ENCODE measurements at regions not wholly inside any gene's neighbourhood (a gene's known extent, or its start where the extent isn't known, plus 50 kb on each side); places are given as distances from the start of the nearest gene placed in this dataset.
A peak's percentile ranks its signal among the peaks of the same experiment; 100 is the strongest.
"Not testable (repeated sequence)": the region's sequence is repeated elsewhere in the genome, so short reads cannot be mapped to it uniquely, and the experiment has no call there.

DNA sequence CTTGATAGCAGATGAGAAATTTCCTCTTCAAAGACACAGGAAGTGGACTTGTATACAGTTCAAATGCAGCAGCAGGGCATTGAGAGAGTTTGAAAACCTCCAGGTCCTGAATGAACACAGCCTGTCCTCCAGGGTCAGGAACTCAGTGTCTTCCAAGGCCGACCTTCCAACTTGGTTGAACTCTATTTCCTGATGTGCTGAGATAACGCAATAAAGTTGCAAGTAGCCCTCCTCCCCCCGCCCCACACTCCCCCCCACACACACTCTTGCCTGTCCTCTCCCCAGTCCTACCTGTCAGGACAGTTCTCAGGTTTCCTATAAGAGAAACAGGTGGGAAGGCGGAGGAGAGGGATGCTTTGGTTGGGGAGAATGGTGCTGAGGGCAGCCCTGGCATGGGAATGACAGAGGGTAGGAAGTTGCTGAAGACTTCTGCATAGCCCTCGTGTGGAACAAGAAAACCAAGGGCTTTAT is 90.0 kb downstream of the CCDC71L start:
- H3K27ac ChIP-seq (ENCODE audit: insufficient read depth, low read depth, low read length, poor library complexity, severe bottlenecking): no peak overlapping the region
- 83 to 87% methylated on average over 5 of the region's 5 CpGs for WGBS, 2 experiments
- H3K9me3 ChIP-seq (ENCODE audit: control insufficient read depth, low read length): no peaks in the 10 kb centered on the region
- no peaks in the 10 kb centered on the region for H3K27me3 ChIP-seq (ENCODE audit: control insufficient read depth, insufficient read depth, low read length, poor library complexity, severe bottlenecking)
- H3K4me3 ChIP-seq (ENCODE audit: insufficient read depth, low read depth, low read length): no peak overlapping the region
- H3K4me1 ChIP-seq (ENCODE audit: control insufficient read depth, insufficient read depth, low read length): no peaks in the 10 kb centered on the region
- no peaks in the 10 kb centered on the region for H3K36me3 ChIP-seq (ENCODE audit: control insufficient read depth, insufficient read depth, low read length)

DNA sequence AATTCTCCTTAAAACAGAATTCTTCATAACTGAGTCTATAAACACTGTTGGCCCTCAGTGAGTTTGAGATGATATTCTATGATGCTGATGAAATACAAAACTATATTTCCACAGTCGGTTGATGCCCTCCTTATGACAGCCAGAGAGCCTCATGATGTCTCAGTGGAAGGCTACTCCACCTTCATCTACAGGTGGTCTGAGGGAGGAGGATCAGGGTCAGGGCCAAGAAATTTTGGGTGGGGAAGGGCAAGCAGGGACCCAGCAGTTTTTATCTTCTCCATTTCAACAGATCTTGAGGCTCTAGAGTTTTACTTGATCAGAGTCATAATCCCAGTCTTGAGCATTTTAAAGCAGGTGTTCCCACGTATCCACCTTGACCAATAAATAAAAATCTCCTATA is 90.8 kb downstream of the CCDC71L start:
- no peaks in the 10 kb centered on the region for H3K27me3 ChIP-seq (ENCODE audit: control insufficient read depth, insufficient read depth, low read length, poor library complexity, severe bottlenecking)
- H3K36me3 ChIP-seq (ENCODE audit: control insufficient read depth, insufficient read depth, low read length): no peaks in the 10 kb centered on the region
- whole genome bisulfite sequencing, 2 experiments: 90 to 100% methylated on average over 2 of the region's 2 CpGs
- no peaks in the 10 kb centered on the region for H3K4me1 ChIP-seq (ENCODE audit: control insufficient read depth, insufficient read depth, low read length)
- H3K9me3 ChIP-seq (ENCODE audit: control insufficient read depth, low read length): no peaks in the 10 kb centered on the region
- H3K4me3 ChIP-seq (ENCODE audit: insufficient read depth, low read depth, low read length): no peak overlapping the region
- H3K27ac ChIP-seq (ENCODE audit: insufficient read depth, low read depth, low read length, poor library complexity, severe bottlenecking): no peak overlapping the region

DNA sequence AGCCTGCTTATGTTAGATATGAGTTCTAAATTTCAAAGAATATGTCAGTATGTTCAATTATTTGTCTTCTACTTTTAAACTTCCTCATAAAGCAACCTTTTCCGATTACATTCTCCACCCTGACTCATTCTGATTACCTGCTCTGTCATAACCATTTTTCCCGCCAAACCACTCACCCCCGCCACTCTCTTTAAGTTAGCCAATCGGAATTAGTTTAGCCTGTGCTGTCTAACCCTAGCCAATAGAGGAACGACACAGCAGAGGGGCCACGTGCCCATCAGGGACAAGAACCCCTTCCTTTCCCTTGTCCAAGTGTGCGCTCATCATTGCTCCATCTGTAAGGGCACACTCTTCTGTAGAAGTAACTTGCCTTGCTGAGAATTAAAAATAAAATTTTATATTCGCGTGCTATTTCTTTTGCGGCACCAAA is 91.4 kb downstream of the CCDC71L start:
- no peaks in the 10 kb centered on the region for H3K36me3 ChIP-seq (ENCODE audit: control insufficient read depth, insufficient read depth, low read length)
- no peaks in the 10 kb centered on the region for H3K9me3 ChIP-seq (ENCODE audit: control insufficient read depth, low read length)
- WGBS, 2 experiments: 89 to 96% methylated on average over 10 of the region's 10 CpGs
- no peak overlapping the region for H3K27ac ChIP-seq (ENCODE audit: insufficient read depth, low read depth, low read length, poor library complexity, severe bottlenecking)
- no peaks in the 10 kb centered on the region for H3K4me1 ChIP-seq (ENCODE audit: control insufficient read depth, insufficient read depth, low read length)
- H3K4me3 ChIP-seq (ENCODE audit: insufficient read depth, low read depth, low read length): no peak overlapping the region
- no peaks in the 10 kb centered on the region for H3K27me3 ChIP-seq (ENCODE audit: control insufficient read depth, insufficient read depth, low read length, poor library complexity, severe bottlenecking)

DNA sequence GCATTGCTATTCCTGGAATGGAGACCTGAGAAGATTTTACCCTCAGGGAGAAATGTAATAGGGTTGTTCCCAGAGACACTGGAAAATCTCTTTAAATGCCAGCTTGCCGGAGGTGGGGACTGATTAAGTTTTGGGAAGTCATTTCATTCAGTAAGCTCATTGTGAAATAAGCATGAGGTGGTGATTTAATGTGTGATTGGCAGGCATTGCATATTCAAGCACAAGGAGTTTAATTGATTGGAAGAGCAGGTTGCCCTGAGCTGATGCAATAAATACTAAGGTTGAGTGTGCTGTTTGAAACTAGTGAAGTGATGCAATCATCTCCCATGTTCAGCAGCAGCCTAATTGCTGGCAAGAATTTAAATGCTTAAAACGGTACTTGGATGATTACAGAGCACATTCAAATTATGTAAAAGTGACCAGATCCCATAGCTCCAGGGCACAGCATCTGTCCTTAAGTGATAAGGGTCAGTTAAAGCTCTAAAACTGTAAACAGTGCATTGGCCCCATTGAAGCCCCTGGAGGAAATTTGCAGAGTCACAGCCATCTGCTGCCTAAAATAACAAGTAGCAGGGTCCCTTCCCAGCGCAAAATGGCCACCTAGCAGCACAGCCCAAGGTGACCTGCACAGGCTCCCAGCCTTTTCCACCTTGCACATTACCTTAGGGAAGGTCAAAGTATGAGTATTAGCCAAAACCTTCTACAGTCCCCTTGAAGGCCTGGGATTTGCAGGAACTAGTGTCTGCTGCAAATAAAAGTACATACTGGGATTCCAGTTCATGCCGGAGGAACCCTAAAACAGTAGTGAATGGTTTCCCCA is 92.1 kb downstream of the CCDC71L start:
- Histone ChIP-seq H3K9me3 (ENCODE audit: control insufficient read depth, low read length) (no peaks in the 10 kb centered on the region), H3K4me3 (ENCODE audit: insufficient read depth, low read depth, low read length) (no peak overlapping the region), H3K4me1 (ENCODE audit: control insufficient read depth, insufficient read depth, low read length) (no peaks in the 10 kb centered on the region), H3K27ac (ENCODE audit: insufficient read depth, low read depth, low read length, poor library complexity, severe bottlenecking) (peak overlapping the region; percentile 72), H3K36me3 (ENCODE audit: control insufficient read depth, insufficient read depth, low read length) (no peaks in the 10 kb centered on the region), H3K27me3 (ENCODE audit: control insufficient read depth, insufficient read depth, low read length, poor library complexity, severe bottlenecking) (no peaks in the 10 kb centered on the region)
- 81 to 84% methylated on average over 4 of the region's 4 CpGs for WGBS, 2 experiments

- Histone ChIP-seq H3K9me3 (ENCODE audit: control insufficient read depth, low read length) (no peaks in the 10 kb centered on the region), H3K36me3 (ENCODE audit: control insufficient read depth, insufficient read depth, low read length) (no peaks in the 10 kb centered on the region), H3K27me3 (ENCODE audit: control insufficient read depth, insufficient read depth, low read length, poor library complexity, severe bottlenecking) (no peaks in the 10 kb centered on the region), H3K4me1 (ENCODE audit: control insufficient read depth, insufficient read depth, low read length) (no peaks in the 10 kb centered on the region), H3K4me3 (ENCODE audit: insufficient read depth, low read depth, low read length) (no peak overlapping the region), H3K27ac (ENCODE audit: insufficient read depth, low read depth, low read length, poor library complexity, severe bottlenecking) (peak overlapping the region; percentile 72)
- WGBS, 2 experiments: 67 to 92% methylated on average over 1 to 2 of the region's 2 CpGs
Measured at GRCh38 chr7:106568002-106568679, 92.8 kb downstream of the CCDC71L start.

DNA sequence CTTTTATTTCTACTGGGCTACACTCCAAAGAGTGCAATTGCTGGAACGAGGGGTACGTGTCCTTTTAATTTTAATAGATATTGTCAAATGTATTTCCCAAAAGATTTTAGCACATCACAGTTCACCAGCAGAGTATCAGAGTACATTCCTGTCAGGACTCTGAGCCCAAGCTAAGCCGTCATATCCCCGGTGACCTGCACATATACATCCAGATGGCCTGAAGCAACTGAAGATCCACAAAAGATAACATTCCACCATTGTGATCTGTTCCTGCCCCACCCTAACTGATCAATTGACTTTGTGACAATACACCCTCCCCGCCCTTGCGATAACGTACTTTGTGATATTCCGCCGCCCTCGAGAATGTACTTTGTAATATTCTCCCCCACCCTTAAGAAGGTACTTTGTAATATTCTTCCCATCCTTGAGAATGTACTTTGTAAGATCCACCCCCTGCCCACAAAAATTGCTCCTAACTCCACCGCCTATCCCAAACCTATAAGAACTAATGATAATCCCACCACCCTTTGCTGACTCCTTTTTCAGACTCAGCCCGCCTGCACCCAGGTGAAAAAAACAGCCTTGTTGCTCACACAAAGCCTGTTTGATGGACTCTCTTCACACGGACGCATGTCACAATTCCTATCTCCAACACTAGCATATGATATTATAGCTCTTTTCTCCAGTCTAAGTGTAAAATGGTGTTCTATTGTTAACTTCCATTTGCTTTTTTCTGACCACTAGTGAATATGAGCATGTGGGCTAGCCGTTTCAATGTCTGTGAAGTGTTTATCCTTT is 93.6 kb downstream of the CCDC71L start:
- H3K36me3 ChIP-seq (ENCODE audit: control insufficient read depth, insufficient read depth, low read length); H3K4me1 ChIP-seq (ENCODE audit: control insufficient read depth, insufficient read depth, low read length); H3K27me3 ChIP-seq (ENCODE audit: control insufficient read depth, insufficient read depth, low read length, poor library complexity, severe bottlenecking); H3K9me3 ChIP-seq (ENCODE audit: control insufficient read depth, low read length); H3K27ac ChIP-seq (ENCODE audit: insufficient read depth, low read depth, low read length, poor library complexity, severe bottlenecking); H3K4me3 ChIP-seq (ENCODE audit: insufficient read depth, low read depth, low read length): not testable (repeated sequence)
- WGBS, 2 experiments: 92 to 95% methylated on average over 13 to 15 of the region's 15 CpGs

DNA sequence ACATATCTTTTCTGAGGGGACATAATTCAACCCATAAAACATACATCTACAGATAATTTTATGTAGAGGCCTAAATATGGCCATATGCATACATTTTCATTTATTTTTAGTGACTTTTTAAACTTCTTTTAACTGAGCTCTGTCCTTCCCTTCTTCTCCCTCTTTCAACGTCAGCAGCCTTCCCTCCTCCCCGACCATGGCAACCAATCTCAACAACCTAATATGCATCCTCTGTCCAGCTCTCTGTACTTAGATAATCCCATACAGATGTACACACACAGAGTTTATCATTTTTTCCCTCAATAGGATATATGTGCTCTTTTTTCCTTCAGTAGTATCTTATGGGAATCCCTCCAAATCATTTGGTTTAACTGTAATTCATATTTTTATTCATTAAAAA is 94.3 kb downstream of the CCDC71L start:
- Histone ChIP-seq H3K27me3 (ENCODE audit: control insufficient read depth, insufficient read depth, low read length, poor library complexity, severe bottlenecking) (no peaks in the 10 kb centered on the region), H3K4me1 (ENCODE audit: control insufficient read depth, insufficient read depth, low read length) (no peaks in the 10 kb centered on the region), H3K36me3 (ENCODE audit: control insufficient read depth, insufficient read depth, low read length) (no peaks in the 10 kb centered on the region), H3K4me3 (ENCODE audit: insufficient read depth, low read depth, low read length) (no peak overlapping the region), H3K27ac (ENCODE audit: insufficient read depth, low read depth, low read length, poor library complexity, severe bottlenecking) (no peak overlapping the region), H3K9me3 (ENCODE audit: control insufficient read depth, low read length) (no peaks in the 10 kb centered on the region)
- 89 to 91% methylated on average over 2 of the region's 2 CpGs for WGBS, 2 experiments

DNA sequence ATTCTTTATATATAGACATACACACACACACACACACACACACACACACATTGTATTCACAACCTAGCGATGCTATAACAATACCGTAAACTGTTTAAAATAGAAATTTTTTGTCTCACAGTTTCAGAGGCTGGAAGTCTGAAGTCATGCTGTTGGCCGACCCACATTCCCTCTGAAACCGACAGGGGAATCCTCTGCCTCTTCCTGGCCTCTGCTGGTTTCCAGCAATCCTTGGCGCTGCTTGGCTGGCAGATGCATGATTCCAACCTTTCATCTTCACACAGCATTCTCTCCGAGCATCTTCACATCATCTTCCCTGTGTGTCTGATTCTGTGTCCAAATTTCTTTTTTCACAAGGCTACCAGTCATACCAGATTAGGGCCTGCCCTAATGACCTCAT is 94.8 kb downstream of the CCDC71L start:
- no peaks in the 10 kb centered on the region for H3K4me1 ChIP-seq (ENCODE audit: control insufficient read depth, insufficient read depth, low read length)
- 83 to 85% methylated on average over 6 of the region's 6 CpGs for WGBS, 2 experiments
- no peak overlapping the region for H3K4me3 ChIP-seq (ENCODE audit: insufficient read depth, low read depth, low read length)
- no peaks in the 10 kb centered on the region for H3K27me3 ChIP-seq (ENCODE audit: control insufficient read depth, insufficient read depth, low read length, poor library complexity, severe bottlenecking)
- no peaks in the 10 kb centered on the region for H3K9me3 ChIP-seq (ENCODE audit: control insufficient read depth, low read length)
- H3K36me3 ChIP-seq (ENCODE audit: control insufficient read depth, insufficient read depth, low read length): no peaks in the 10 kb centered on the region
- H3K27ac ChIP-seq (ENCODE audit: insufficient read depth, low read depth, low read length, poor library complexity, severe bottlenecking): no peak overlapping the region

DNA sequence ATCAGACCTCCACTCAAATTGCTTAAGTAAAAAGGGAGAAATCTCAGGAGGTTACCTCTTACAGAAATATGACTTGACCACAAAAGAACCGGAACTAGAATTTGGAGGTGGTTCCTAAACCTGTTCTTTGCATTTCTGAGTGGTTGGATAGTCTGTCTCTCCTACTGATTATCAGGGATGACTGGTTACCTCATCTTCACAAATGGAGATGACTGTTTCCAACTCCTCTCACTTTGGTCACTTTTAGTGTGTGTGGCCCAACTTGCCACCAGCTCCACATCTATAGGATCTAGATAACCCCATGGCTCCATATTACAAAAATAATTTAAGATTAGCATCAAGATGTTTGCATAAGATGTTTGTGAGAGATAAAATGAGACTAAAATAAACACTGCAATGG is 95.5 kb downstream of the CCDC71L start:
- Histone ChIP-seq H3K27me3 (ENCODE audit: control insufficient read depth, insufficient read depth, low read length, poor library complexity, severe bottlenecking) (no peaks in the 10 kb centered on the region), H3K4me3 (ENCODE audit: insufficient read depth, low read depth, low read length) (no peak overlapping the region), H3K4me1 (ENCODE audit: control insufficient read depth, insufficient read depth, low read length) (no peaks in the 10 kb centered on the region), H3K27ac (ENCODE audit: insufficient read depth, low read depth, low read length, poor library complexity, severe bottlenecking) (no peak overlapping the region), H3K9me3 (ENCODE audit: control insufficient read depth, low read length) (no peaks in the 10 kb centered on the region), H3K36me3 (ENCODE audit: control insufficient read depth, insufficient read depth, low read length) (no peaks in the 10 kb centered on the region)
- WGBS, 2 experiments: 97 to 100% methylated on average over 1 of the region's 1 CpG
